ENCODE measurements at regions not wholly inside any gene's neighbourhood (a gene's known extent, or its start where the extent isn't known, plus 50 kb on each side); places are given as distances from the start of the nearest gene placed in this dataset.
"Not testable (repeated sequence)": the region's sequence is repeated elsewhere in the genome, so short reads cannot be mapped to it uniquely, and the experiment has no call there.

DNA sequence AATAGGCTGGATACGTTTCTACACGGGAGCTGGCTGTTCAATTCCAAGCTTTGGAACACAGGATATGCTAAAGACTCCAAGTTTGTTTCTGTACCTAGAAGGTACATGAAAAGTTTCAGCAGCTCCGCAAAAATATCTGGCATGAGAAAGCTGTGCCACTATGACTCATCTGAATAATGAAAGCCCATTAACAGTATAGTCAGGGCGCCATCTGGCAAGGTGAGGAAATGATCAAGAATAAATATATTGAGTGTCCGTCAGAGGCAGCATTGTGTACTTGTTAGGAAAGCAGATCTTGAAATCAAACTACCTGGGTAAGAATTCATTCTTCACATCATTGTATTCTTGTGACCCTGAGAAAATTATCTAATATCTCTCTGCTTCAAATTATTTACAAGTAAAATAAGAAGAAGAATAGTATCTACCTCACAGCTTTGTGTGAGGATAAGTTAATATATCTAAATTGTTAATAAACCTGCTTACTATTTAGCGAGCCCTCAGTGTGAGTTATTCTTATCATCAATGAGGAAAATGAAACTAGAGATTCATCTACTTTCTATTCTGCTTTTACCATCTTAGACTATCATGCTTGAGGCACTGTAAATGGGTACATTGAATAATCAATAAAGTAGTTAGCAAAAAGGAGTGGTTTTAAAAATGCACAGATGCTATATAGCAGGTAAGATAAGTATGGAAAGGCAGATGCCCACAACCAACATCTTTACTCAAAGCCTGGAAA is 53.5 kb downstream of the FSCB start:
- DNase-seq, result no peak

- DNase-seq, result not testable (repeated sequence)
Observed at GRCh38 chr14:44450232-44450631, 56.9 kb downstream of the FSCB start.

- no peak for DNase-seq
Observed at GRCh38 chr14:44449680-44450079, 57.4 kb downstream of the FSCB start.

- DNase-seq, result no peak
Observed at GRCh38 chr14:44448951-44449358, 58.1 kb downstream of the FSCB start.

GRCh38 chr14:44446965-44447364 is 60.1 kb downstream of the FSCB start:
- no peak for DNase-seq

DNA sequence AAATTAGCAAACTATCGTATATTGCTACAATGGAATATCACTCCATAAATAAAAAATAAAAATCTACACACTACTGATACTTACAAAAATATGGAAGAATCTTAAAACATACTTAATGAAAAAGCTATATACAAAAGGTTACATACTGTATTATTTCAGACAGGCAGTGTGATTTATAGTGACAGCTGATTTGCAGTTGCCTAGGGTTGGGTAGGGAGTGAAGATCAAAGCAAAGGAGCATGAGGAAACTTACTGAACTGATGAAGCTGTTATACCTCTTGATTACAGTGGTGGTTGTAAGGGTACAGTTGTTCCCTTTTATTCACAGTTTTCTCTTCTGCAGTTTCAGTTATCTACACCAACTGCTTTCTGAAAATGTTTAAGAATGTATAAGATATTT is 62.6 kb downstream of the FSCB start:
- DNase-seq, result no peak

DNA sequence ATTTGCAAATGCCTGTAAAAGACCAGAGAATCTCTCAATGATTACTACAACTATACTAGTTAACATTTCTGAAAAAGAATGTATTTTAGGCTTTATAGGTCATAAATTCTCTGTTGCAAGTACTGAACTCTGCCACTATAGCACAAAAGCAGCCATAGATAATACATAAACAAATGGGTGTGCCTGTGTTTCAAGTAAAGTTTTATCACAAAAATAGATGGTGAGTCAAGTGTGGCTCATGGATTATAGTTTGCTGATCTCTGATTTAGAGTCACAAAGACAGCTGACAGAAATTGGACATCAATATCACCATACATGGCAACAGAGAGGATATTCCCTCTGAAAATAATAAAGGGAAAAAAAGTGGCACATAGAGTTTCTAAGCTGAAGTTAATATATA is 68.1 kb downstream of the FSCB start:
- no peak for DNase-seq

DNA sequence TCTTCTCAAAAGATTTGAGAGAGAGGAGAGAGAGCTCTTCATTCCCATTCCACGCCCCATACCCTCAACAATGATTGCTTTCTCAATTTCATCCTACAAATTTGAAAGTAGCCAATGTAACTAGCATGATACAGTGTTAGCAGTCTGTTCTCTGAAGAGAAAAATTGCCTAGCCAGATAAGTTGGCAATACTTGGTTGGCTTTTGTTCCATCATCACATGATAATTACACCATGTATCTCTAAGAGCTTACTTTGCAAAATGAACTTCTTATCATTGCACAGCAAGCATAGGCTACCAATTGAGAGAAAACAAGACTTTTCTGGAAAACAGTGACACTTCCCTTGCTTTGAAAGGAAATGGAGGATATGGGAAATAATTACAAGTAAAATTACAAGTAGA is 68.9 kb downstream of the FSCB start:
- no peak for DNase-seq

DNA sequence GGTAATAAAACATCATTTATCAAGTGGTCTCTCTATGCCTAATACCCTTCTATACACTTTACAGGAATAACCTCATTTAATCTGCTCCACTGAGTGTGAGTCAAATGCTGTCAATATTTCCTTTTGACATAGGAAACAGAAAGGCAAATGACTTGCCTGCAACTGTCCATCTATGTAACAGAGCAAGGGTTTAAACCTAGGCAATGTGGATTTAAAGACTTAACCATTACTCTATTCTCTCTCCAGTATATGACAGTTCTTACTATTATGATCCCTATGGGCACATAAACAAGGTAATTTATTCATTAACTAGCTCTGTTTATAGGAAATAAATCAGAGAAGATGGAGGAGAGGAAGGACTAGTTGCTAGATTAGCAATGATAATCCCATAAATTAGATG is 70.6 kb downstream of the FSCB start:
- DNase-seq, result no peak

- DNase-seq, result no peak
Observed at GRCh38 chr14:44428231-44428945, 78.7 kb downstream of the FSCB start.

DNA sequence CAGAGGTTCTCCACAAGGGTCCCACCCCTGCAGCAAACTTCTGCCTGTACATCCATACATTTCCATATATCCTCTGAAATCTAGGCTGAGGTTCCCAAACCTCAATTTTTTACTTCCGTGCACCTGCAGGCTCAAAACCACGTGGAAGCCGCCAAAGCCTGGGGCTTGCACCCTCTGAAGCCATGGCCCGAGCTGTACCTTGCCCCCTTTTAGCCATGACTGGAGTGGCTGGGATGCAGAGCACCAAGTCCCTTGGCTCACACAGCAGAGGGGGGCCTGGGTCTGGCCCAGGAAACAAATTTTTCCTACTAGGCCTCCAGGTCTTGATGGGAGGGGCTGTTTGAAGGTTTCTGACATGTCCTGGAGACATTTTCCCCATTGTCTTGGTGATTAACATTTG is 84.4 kb downstream of the FSCB start:
- no peak for DNase-seq

DNA sequence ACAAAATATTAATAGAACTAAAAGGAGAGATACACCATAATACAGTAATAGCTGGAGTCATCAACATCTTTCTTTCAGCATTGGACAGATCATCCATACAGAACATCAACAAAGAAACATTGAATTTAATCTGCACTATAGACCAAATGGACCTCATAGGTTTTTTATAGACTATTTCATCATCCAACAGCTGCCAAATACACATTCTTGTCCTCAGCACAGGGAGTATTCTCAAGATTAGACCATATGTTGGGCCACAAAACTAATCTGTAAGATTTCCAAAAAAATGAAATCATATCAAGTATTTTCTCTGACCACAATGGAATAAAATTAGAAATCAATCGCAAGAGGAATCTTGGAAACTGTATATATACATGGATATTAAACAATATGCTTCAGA is 86.9 kb downstream of the FSCB start:
- no peak for DNase-seq

- no peak for DNase-seq
Observed at GRCh38 chr14:44418856-44419255, 88.2 kb downstream of the FSCB start.

DNA sequence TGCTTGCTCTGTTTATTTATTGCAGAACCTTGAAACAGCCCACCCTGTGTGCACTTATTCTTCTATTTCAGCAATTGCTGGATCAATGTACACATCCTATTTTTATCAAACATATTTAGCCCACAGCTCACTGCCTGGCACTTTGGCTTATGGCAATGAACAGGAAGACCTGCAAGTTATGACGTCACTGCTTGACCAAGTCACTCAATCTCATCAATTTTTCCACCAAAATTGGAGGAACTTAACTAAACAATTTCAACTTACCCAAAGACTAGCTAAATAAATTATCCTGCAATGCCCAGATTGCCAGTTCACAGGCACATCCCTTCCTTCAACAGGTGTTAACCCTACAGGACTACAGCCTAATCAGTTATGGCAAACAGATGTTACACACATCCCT is 89.3 kb downstream of the FSCB start:
- DNase-seq, result no peak

DNA sequence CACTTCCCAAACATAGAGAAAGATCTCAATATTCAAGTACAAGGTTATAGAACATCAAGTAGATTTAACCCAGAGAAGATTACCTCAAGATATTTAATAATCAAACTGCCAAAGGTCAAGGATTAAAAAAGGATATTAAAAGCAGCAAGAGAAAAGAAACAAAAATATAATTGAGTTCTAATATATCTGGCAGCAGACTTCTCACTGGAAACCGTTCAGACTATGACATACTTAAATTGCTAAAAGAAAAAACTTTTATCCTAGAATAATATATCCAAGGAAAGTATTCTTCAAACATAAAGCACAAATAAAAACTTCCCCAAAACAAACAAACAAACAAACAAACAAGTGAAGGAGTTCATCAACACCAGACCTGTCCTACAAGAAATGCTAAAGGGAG is 92.4 kb downstream of the FSCB start:
- no peak for DNase-seq

GRCh38 chr14:44412858-44413569 is 94.1 kb downstream of the FSCB start:
- no peak for DNase-seq

DNA sequence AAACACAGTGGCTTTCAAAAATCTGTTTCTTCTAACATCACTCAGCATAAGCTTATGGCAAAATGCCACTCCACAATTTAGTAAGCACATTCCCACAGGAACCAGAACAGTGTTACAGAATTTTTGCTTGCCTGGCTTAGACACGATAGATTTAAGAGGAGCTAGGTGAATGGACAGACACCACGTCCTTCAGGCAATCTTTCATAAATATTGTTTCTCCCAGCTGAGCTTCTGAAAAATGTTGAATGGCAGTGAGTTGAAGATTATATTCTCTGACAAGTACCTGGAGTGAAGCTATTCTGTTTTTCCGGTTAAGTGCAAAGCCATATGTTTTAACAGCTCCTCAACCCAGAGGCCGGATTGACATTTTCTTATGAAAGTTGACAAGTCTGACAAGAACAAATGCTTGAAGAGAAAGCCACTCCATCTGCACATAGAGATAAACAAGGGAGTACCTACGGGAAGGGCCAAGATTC is 102.0 kb downstream of the FSCB start:
- DNase-seq, result no peak

GRCh38 chr14:44404599-44404998 is 102.5 kb downstream of the FSCB start:
- DNase-seq, result no peak

DNA sequence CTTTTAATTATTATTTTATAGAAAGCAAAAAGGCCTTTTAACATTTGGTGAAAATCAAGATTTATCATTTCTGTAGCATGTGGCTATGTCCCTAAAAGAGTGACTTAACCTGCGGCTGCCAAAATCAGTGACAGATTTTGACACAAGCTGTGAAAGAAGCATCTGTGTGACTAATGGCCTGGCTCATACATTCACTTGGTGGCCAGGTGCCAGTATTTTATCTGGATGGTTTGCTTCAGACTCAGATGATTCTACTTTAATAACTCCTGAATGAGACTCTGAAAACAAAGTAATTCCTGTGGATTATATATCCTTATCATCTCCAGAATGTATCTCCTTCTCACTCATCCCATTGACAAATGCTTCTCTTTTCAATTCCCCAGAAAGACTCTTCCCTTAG is 103.0 kb downstream of the FSCB start:
- DNase-seq, result no peak

GRCh38 chr14:44403193-44403592 is 103.9 kb downstream of the FSCB start:
- no peak for DNase-seq

GRCh38 chr14:44396226-44396625 is 110.9 kb downstream of the FSCB start:
- no peak for DNase-seq

GRCh38 chr14:44392984-44393383 is 114.1 kb downstream of the FSCB start:
- no peak for DNase-seq

DNA sequence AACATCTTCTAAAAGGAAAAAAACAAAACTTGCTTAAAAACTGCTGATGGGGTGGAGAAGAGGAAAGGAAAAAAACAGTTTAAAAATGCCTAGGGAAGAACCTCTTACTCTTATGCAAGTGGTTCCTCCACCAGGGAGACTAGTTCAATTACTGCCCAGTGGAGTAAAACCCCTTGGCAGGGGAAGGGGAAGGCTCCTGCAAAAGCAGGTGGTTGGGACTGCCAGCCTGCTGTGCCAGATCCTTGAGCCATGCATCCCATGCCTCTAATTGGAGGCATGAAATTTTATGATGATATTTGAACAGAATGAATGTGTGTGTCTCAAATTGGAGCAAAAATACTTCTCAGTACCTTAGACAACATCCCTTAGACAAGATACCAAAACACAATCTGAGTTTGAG is 118.8 kb downstream of the FSCB start:
- DNase-seq, result no peak

GRCh38 chr14:44385906-44386305 is 121.2 kb downstream of the FSCB start:
- no peak for DNase-seq

Data from activated gamma-delta T cell (primary cell).